GM18519 (cell line): ENCODE measurements at regions not wholly inside any gene's neighbourhood (a gene's known extent, or its start where the extent isn't known, plus 50 kb on each side); places are given as distances from the start of the nearest gene placed in this dataset.

Source experiments
- ATAC-seq: cut with Tn5 transposase; IDR thresholded peaks from one replicate; pipeline ENCODE4 v1.9.1; 2021; ENCODE audit warnings: mild to moderate bottlenecking, moderate library complexity; ENCODE audit not compliant: unreplicated experiment, low FRiP score

GRCh38 chr12:115416869-115417268 lies 732.9 kb upstream of the TBX3 start:
- ATAC-seq, result no peak

GRCh38 chr12:115413626-115414025 lies 729.7 kb upstream of the TBX3 start:
- ATAC-seq, result no peak

GRCh38 chr12:115412831-115413230 lies 728.9 kb upstream of the TBX3 start:
- no peak for ATAC-seq

GRCh38 chr12:115411121-115411520 lies 727.1 kb upstream of the TBX3 start:
- no peak for ATAC-seq

- ATAC-seq, result no peak
Observed at GRCh38 chr12:115408642-115409041, 724.7 kb upstream of the TBX3 start.

- ATAC-seq, result no peak
Observed at GRCh38 chr12:115407723-115408122, 723.7 kb upstream of the TBX3 start.

- ATAC-seq, result no peak
Observed at GRCh38 chr12:115407036-115407435, 723.1 kb upstream of the TBX3 start.

GRCh38 chr12:115405471-115405860 lies 721.5 kb upstream of the TBX3 start:
- no peak for ATAC-seq

- no peak for ATAC-seq
Observed at GRCh38 chr12:115404761-115405470, 720.9 kb upstream of the TBX3 start.

- no peak for ATAC-seq
Observed at GRCh38 chr12:115403689-115404088, 719.7 kb upstream of the TBX3 start.

- ATAC-seq, result no peak
Observed at GRCh38 chr12:115403253-115403652, 719.3 kb upstream of the TBX3 start.

- ATAC-seq, result no peak
Observed at GRCh38 chr12:115402443-115403180, 718.6 kb upstream of the TBX3 start.

GRCh38 chr12:115401761-115402160 lies 717.8 kb upstream of the TBX3 start:
- no peak for ATAC-seq

GRCh38 chr12:115400011-115400410 lies 716.0 kb upstream of the TBX3 start:
- ATAC-seq, result no peak

- no peak for ATAC-seq
Observed at GRCh38 chr12:115398311-115398781, 714.4 kb upstream of the TBX3 start.

- no peak for ATAC-seq
Observed at GRCh38 chr12:115396567-115396966, 712.6 kb upstream of the TBX3 start.

- no peak for ATAC-seq
Observed at GRCh38 chr12:115394496-115395220, 710.7 kb upstream of the TBX3 start.

- ATAC-seq, result no peak
Observed at GRCh38 chr12:115388139-115388538, 704.2 kb upstream of the TBX3 start.

GRCh38 chr12:115387467-115387901 lies 703.5 kb upstream of the TBX3 start:
- ATAC-seq, result no peak

- ATAC-seq, result no peak
Observed at GRCh38 chr12:115386946-115387345, 703.0 kb upstream of the TBX3 start.

- ATAC-seq, result no peak
Observed at GRCh38 chr12:115385141-115385540, 701.2 kb upstream of the TBX3 start.
